CD4-positive, alpha-beta T cell (primary cell): ENCODE measurements at regions not wholly inside any gene's neighbourhood (a gene's known extent, or its start where the extent isn't known, plus 50 kb on each side); places are given as distances from the start of the nearest gene placed in this dataset.

Experiments used
- ATAC-seq: fragments of 200-7000 bp; cut with Tn5 transposase; one replicate; pipeline ENCODE4 v1.10.0; 2022; ENCODE audit warnings: mild to moderate bottlenecking; ENCODE audit not compliant: poor library complexity
- CTCF ChIA-PET: fragments of 350-600 bp; sonication (Branson Sonifier 250); formaldehyde crosslinking; loops from one replicate; lab custom pipeline; 2021; ENCODE audit warnings: antibody characterized with exemption, inconsistent platforms; lab: Charles Lee
- POLR2A ChIA-PET: fragments of 350-600 bp; sonication (Branson Sonifier 250); formaldehyde crosslinking; loops from one replicate; lab custom pipeline; 2021; ENCODE audit warnings: antibody characterized with exemption, inconsistent platforms; lab: Charles Lee
- DNase-seq, 14 experiments: peaks; one replicate each; pipeline ENCODE4 v3.0.0-alpha.2; 2013 to 2020; ENCODE audit warnings: mixed read lengths in 2 of 14
- H3K27ac ChIP-seq, 2 donors: one replicate each; pipeline versions ENCODE4 v1.5.1 to v1.7.0; 2013; ENCODE audit warnings: low read length in 2 of 2, low read depth in 1 of 2, mild to moderate bottlenecking in 1 of 2
- H3K27me3 ChIP-seq, 2 experiments: 1 replicate in 1 of 2; 2 replicates in 1 of 2; pipeline versions ENCODE4 v1.6.1 to v1.7.0; 2013; ENCODE audit warnings: low read length in 2 of 2, control low read depth in 1 of 2, mild to moderate bottlenecking in 1 of 2, moderate library complexity in 1 of 2; ENCODE audit not compliant: insufficient read depth in 2 of 2, control insufficient read depth in 1 of 2
- H3K36me3 ChIP-seq: one replicate; pipeline ENCODE4 v1.6.1; 2013; ENCODE audit warnings: low read length, control low read depth; ENCODE audit not compliant: insufficient read depth
- H3K4me1 ChIP-seq: one replicate; pipeline ENCODE4 v1.6.1; 2013; ENCODE audit warnings: low read length, control low read depth; ENCODE audit not compliant: insufficient read depth
- H3K4me3 ChIP-seq: one replicate; pipeline ENCODE4 v1.5.1; 2013; ENCODE audit warnings: mild to moderate bottlenecking, low read length, moderate library complexity
- H3K9me3 ChIP-seq, 2 experiments: 1 replicate in 1 of 2; 2 replicates in 1 of 2; pipeline versions ENCODE4 v1.6.1 to v1.7.0; 2013; ENCODE audit warnings: low read length in 2 of 2, mild to moderate bottlenecking in 2 of 2, control low read depth in 1 of 2, moderate library complexity in 1 of 2; ENCODE audit not compliant: control insufficient read depth in 1 of 2, insufficient read depth in 1 of 2
- H3K27ac Mint-ChIP-seq: one replicate; pipeline ENCODE4 v1.8.0; 2020; ENCODE audit warnings: mixed read lengths
- H3K27me3 Mint-ChIP-seq: one replicate; pipeline ENCODE4 v1.8.0; 2021; ENCODE audit warnings: mixed read lengths
- H3K36me3 Mint-ChIP-seq: one replicate; pipeline ENCODE4 v1.8.0; 2021; ENCODE audit warnings: low read depth, mixed read lengths
- H3K4me1 Mint-ChIP-seq: one replicate; pipeline ENCODE4 v1.8.0; 2021; ENCODE audit warnings: low read depth, mixed read lengths
- H3K4me3 Mint-ChIP-seq: one replicate; pipeline ENCODE4 v1.8.0; 2020; ENCODE audit warnings: mild to moderate bottlenecking, mixed read lengths
- H3K9me3 Mint-ChIP-seq: one replicate; pipeline ENCODE4 v1.8.0; 2020; ENCODE audit warnings: mixed read lengths
- intact Hi-C, 2 experiments: fragments of 100-400 bp; cut with DNase I in 1 of 2; cut with micrococcal nuclease in 1 of 2; formaldehyde crosslinking; loops; one replicate each; pipeline versions ENCODE4 v1.15.1 to v1.9.0; 2023 to 2025; cut with DNase I, micrococcal nuclease
- TF ChIP-seq, protein P1 (sequence below): fragments of 200-600 bp; IDR thresholded peaks from one replicate; pipeline ENCODE4 v1.8.0; 2022; ENCODE audit warnings: antibody characterized with exemption, mild to moderate bottlenecking

DNA sequence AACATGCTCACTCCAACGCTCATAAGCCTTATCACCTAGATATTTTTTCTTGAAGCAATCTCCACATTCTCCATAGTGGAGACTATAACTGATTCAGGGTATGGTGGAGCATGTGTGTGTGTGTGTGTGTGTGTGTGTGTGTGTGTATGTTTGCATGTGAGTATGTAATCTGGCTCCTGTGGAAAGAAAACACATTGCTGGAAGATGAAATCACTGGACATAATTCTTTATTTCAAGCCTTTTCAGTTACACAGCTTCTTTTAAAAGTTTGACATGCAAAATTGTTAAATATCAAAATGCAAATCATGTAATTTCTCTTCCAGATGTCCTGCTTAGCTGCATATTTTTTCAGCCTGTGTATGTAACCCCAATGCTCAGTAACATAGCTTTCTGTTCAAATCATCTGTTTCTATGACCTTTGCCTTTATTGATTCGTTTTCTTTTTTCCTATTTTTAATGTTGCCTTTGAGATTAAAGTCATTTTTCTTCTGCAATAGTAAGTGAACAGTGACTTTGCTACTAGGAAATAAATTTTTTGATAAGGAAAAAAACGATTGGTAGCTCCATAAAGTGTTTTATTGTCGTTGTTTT is 80.5 kb upstream of the BTG1 start:
- POLR2A ChIA-PET: interaction anchor here (0.6 kb wide), 1 partner anchor 18 kb away, joined by 3 read pairs; no protein-coding TSS in a partner anchor

GRCh38 chr12:92224685-92225331 is 79.2 kb upstream of the BTG1 start:
- TF ChIP-seq, protein P1, sequence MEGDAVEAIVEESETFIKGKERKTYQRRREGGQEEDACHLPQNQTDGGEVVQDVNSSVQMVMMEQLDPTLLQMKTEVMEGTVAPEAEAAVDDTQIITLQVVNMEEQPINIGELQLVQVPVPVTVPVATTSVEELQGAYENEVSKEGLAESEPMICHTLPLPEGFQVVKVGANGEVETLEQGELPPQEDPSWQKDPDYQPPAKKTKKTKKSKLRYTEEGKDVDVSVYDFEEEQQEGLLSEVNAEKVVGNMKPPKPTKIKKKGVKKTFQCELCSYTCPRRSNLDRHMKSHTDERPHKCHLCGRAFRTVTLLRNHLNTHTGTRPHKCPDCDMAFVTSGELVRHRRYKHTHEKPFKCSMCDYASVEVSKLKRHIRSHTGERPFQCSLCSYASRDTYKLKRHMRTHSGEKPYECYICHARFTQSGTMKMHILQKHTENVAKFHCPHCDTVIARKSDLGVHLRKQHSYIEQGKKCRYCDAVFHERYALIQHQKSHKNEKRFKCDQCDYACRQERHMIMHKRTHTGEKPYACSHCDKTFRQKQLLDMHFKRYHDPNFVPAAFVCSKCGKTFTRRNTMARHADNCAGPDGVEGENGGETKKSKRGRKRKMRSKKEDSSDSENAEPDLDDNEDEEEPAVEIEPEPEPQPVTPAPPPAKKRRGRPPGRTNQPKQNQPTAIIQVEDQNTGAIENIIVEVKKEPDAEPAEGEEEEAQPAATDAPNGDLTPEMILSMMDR: no peak
- ChIA-PET CTCF (no interaction called here), POLR2A (no interaction called here)
- Histone ChIP-seq H3K27me3 (no peaks in the 10 kb centered on the region), H3K4me3 (no peak overlapping the region), H3K36me3 (no peaks in the 10 kb centered on the region), H3K4me1 (no peaks in the 10 kb centered on the region), H3K9me3 (no peaks in the 10 kb centered on the region), H3K27ac (no peak overlapping the region)
- no peaks in the 10 kb centered on the region for H3K27me3 Mint-ChIP-seq
- H3K4me3 Mint-ChIP-seq: no peak overlapping the region
- intact Hi-C loops: no loop called here
- H3K4me1 Mint-ChIP-seq: no peaks in the 10 kb centered on the region
- H3K36me3 Mint-ChIP-seq: no peaks in the 10 kb centered on the region
- H3K27ac Mint-ChIP-seq: no peak overlapping the region
- ATAC-seq (no peak), DNase-seq (no peak)
- H3K9me3 Mint-ChIP-seq: no peaks in the 10 kb centered on the region

More for the DNA sequence above, 80.5 kb upstream of the BTG1 start:
- H3K27ac ChIP-seq: no peak overlapping the region
- no peaks in the 10 kb centered on the region for H3K27me3 Mint-ChIP-seq
- H3K27me3 ChIP-seq: no peaks in the 10 kb centered on the region
- no peak overlapping the region for H3K27ac Mint-ChIP-seq
- no peaks in the 10 kb centered on the region for H3K9me3 ChIP-seq
- H3K4me1 Mint-ChIP-seq: no peaks in the 10 kb centered on the region
- intact Hi-C loops: no loop called here
- ATAC-seq (no peak), DNase-seq (no peak)
- no peaks in the 10 kb centered on the region for H3K36me3 ChIP-seq
- H3K36me3 Mint-ChIP-seq: no peaks in the 10 kb centered on the region
- TF ChIP-seq, protein P1: no peak
- no peak overlapping the region for H3K4me3 Mint-ChIP-seq
- no peak overlapping the region for H3K4me3 ChIP-seq
- CTCF ChIA-PET: no interaction called here
- H3K9me3 Mint-ChIP-seq: no peaks in the 10 kb centered on the region
- H3K4me1 ChIP-seq: no peaks in the 10 kb centered on the region

DNA sequence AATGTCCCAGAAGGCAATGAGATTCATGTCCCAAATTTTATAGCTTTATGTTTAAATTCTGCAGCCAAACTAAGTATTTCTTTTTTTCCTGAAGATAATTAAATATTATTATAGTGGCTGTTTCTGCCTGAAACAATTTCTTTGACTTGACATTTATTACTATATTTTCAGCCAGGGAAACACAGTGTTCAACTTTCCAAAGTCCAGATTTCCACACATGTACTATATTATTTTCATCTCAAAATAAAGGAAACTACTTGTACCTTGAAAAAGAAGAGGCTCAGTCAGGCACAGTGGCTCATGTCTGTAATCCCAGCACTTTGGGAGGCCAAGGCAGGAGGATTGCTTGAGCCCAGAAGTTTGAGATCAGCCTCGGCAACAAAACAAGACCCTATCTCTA is 77.8 kb upstream of the BTG1 start:
- no peaks in the 10 kb centered on the region for H3K27me3 Mint-ChIP-seq
- H3K36me3 Mint-ChIP-seq: no peaks in the 10 kb centered on the region

More for the DNA sequence above, 77.8 kb upstream of the BTG1 start:
- no peak for ATAC-seq
- TF ChIP-seq, protein P1: no peak
- Mint-ChIP-seq H3K4me1 (peaks cover 4% of the 10 kb centered on the region), H3K9me3 (no peaks in the 10 kb centered on the region), H3K4me3 (no peak overlapping the region), H3K27ac (no peak overlapping the region)
- Histone ChIP-seq H3K27me3 (no peaks in the 10 kb centered on the region), H3K9me3 (no peaks in the 10 kb centered on the region), H3K27ac (no peak overlapping the region), H3K4me3 (no peak overlapping the region), H3K4me1 (no peaks in the 10 kb centered on the region), H3K36me3 (no peaks in the 10 kb centered on the region)
- intact Hi-C loops: no loop called here
- POLR2A ChIA-PET: interaction anchor here (0.9 to 1.4 kb wide), 2 partner anchors 21 to 78 kb away, joined by 3 to 5 read pairs; partner anchors contain the start of gene BTG1
- DNase-seq: no peak
- CTCF ChIA-PET: no interaction called here
